Panc1 (cell line): ENCODE measurements at regions not wholly inside any gene's neighbourhood (a gene's known extent, or its start where the extent isn't known, plus 50 kb on each side); places are given as distances from the start of the nearest gene placed in this dataset.

Experiments used
- ATAC-seq: fragments of 200-7000 bp; cut with Tn5 transposase; 2 replicates; pipeline ENCODE4 v1.9.1; 2020; ENCODE audit warnings: mild to moderate bottlenecking, moderate library complexity
- BruUV-seq: library from RNA; stranded (reverse); fragments of 400-500 nt; replicated peaks from 2 replicates; lab custom pipeline; 2021; lab: Mats Ljungman, UMichigan
- CTCF ChIA-PET: fragments of 300-600 bp; sonication (Branson Sonifier 250); formaldehyde crosslinking; loops from one replicate; lab custom pipeline; 2022; ENCODE audit warnings: antibody characterized with exemption; lab: Charles Lee
- POLR2A ChIA-PET: fragments of 300-600 bp; sonication (Branson Sonifier 250); formaldehyde crosslinking; loops from one replicate; lab custom pipeline; 2022; ENCODE audit warnings: antibody characterized with exemption; lab: Charles Lee
- DNase-seq: peaks from one replicate; pipeline ENCODE4 v3.0.0-alpha.2; 2010; ENCODE audit warnings: low read depth, low spot score
- H3K27ac ChIP-seq: 2 replicates; pipeline ENCODE4 v1.5.1; 2011; ENCODE audit warnings: mild to moderate bottlenecking, low read length, inconsistent platforms
- H3K27me3 ChIP-seq: fragments of 200-500 bp; sonication (Bioruptor generic); 2 replicates; pipeline ENCODE4 v1.6.0; 2014; ENCODE audit warnings: low read length, inconsistent platforms; ENCODE audit not compliant: control insufficient read depth, insufficient read depth
- H3K36me3 ChIP-seq: fragments of 200-500 bp; sonication (Bioruptor generic); 2 replicates; pipeline ENCODE4 v1.5.1; 2014; ENCODE audit warnings: inconsistent platforms, mild to moderate bottlenecking, low read length, moderate library complexity; ENCODE audit not compliant: control insufficient read depth, insufficient read depth
- H3K4me1 ChIP-seq: 2 replicates; pipeline ENCODE4 v1.5.1; 2011; ENCODE audit warnings: inconsistent platforms, mild to moderate bottlenecking, low read length, moderate library complexity; ENCODE audit not compliant: control insufficient read depth, insufficient read depth
- H3K4me3 ChIP-seq, 2 experiments: 2 replicates each; pipeline ENCODE4 v1.5.1; 2011 to 2012; ENCODE audit warnings: low read depth in 2 of 2, low read length in 2 of 2, mild to moderate bottlenecking in 2 of 2, inconsistent platforms in 1 of 2, moderate library complexity in 1 of 2
- H3K9me3 ChIP-seq: fragments of 200-500 bp; sonication (Bioruptor generic); 2 replicates; pipeline ENCODE4 v1.5.1; 2014; ENCODE audit warnings: low read depth, mild to moderate bottlenecking, inconsistent platforms, low read length, moderate library complexity; ENCODE audit not compliant: control insufficient read depth, insufficient read depth
- CTCF ChIP-seq: fragments of 450-650 bp; IDR thresholded peaks from 2 replicates; pipeline ENCODE4 v1.5.1; 2017; ENCODE audit warnings: mild to moderate bottlenecking
- POLR2AphosphoS5 ChIP-seq: IDR thresholded peaks from 2 replicates; pipeline ENCODE4 v1.6.1; 2012; ENCODE audit warnings: mild to moderate bottlenecking, low read depth, low read length, moderate library complexity
- REST ChIP-seq, 2 experiments: IDR thresholded peaks; 2 replicates each; pipeline ENCODE4 v1.6.1; 2011 to 2012; ENCODE audit warnings: low read depth in 2 of 2, control low read depth in 1 of 2, low read length in 1 of 2, mild to moderate bottlenecking in 1 of 2, moderate library complexity in 1 of 2; ENCODE audit not compliant: insufficient read depth in 1 of 2
- SIN3A ChIP-seq: IDR thresholded peaks from 2 replicates; pipeline ENCODE4 v1.6.1; 2012; ENCODE audit warnings: low read depth, mild to moderate bottlenecking, low read length, moderate library complexity, borderline replicate concordance; ENCODE audit not compliant: insufficient read depth
- TCF7L2 ChIP-seq: IDR thresholded peaks from 2 replicates; pipeline ENCODE4 v1.6.1; 2011; ENCODE audit warnings: mild to moderate bottlenecking, low read depth, low read length, inconsistent platforms
- in situ Hi-C: cut with HindIII; loops from 2 replicates; pipeline ENCODE4 v1.10.0; 2016; ENCODE audit warnings: low sequenced_read_pairs, low pct_unique_long_range_greater_than_20kb
- intact Hi-C: fragments of 100-400 bp; cut with micrococcal nuclease; formaldehyde crosslinking; loops from one replicate; pipeline ENCODE4 v1.10.0; 2022; ENCODE audit not compliant: unreplicated experiment

DNA sequence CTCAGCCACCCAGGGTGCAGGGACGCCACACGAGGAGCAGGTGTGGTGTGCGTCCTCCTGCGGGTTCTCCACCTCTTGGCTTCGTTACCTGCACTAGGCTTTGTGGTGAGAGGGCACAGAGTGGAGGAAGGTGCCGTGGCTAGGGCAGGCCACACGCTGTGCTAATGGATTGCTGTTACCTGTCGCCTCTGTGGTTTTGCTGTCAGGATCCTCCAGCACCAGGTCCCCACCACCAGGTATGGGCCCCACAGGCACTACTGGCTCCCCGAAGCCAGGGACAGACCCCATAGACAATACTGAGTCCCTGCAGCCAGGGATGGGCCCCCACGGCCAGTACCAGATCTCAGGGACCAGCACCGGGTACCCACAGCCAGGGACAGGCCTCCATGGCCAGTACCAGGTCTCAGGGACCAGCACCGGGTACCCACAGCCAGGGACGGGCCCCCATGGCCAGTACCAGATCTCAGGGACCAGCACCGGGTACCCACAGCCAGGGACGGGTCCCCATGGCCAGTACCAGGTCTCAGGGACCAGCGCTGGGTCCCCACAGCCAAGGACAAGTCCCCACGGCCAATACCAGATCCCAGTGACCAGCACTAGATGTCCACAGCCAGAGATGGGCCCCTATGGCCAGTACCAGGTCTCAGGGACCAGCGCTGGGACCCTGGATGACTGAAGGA, 315.6 kb downstream of the SEC14L1 start:
- intact Hi-C loops (no loop called here), in situ Hi-C loops (no loop called here)
- no peak overlapping the region for H3K4me3 ChIP-seq
- ChIA-PET POLR2A (no interaction called here), CTCF (no interaction called here)
- H3K27ac ChIP-seq, result no peak overlapping the region
- TF ChIP-seq REST (IDR thresholded peaks at IDR 0.05; ENCODE audit: insufficient read depth in 1 of 2, low read depth in 2 of 2, low read length in 1 of 2), result no peak
- TF ChIP-seq POLR2AphosphoS5, result no peak
- no peak for TF ChIP-seq CTCF
- TF ChIP-seq SIN3A, result no peak
- no peak for TF ChIP-seq TCF7L2
- H3K4me1 ChIP-seq, result peaks cover 73% of the 10 kb centered on the region
- DNase-seq, result no peak
- no peaks in the 10 kb centered on the region; the same call in 1 of the 2 replicates for H3K36me3 ChIP-seq
- BruUV-seq, result no TSS peak
- ATAC-seq, result no peak
- H3K27me3 ChIP-seq, result no peaks in the 10 kb centered on the region
- H3K9me3 ChIP-seq, result no peaks in the 10 kb centered on the region

DNA sequence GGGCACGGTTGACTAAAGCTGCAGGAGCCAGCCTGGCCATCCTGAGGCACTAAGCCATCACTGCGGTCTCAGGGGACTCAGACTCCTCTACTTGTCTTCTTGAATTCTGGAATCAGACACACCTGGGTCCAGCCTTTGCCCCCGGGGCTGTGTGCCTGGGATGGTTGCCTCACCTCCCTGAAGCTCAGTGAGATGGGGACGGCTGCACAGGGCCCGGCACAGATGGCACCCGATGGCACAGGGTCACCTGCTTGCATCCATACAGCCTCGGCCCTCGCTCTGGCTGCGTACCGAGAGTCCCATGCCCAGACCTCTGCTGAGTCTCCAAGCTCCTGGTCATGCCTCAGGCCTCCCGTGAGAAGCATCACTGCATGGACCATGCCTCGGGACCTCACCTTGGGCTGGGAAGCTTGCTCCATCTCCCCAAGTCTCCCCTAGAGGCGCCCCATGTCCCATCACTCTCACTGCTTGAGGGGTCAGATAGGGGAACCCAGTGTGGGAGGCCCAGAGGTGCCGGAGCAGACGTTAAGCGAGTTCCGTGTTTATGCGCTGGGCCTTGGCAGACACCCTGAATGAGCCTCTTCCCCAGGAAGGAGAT, 316.3 kb downstream of the SEC14L1 start:
- CTCF ChIA-PET, result no interaction called here
- ATAC-seq (no peak), DNase-seq (no peak)
- Histone ChIP-seq H3K9me3 (no peaks in the 10 kb centered on the region), H3K36me3 (no peaks in the 10 kb centered on the region; the same call in 1 of the 2 replicates), H3K27ac (no peak overlapping the region), H3K4me1 (peaks cover 74% of the 10 kb centered on the region), H3K27me3 (no peaks in the 10 kb centered on the region), H3K4me3 (no peak overlapping the region)
- no TSS peak for BruUV-seq
- in situ Hi-C loops (no loop called here), intact Hi-C loops (no loop called here)
- POLR2A ChIA-PET, result no interaction called here
- TF ChIP-seq POLR2AphosphoS5 (no peak), CTCF (no peak), SIN3A (no peak), REST (IDR thresholded peaks at IDR 0.05; ENCODE audit: insufficient read depth in 1 of 2, low read depth in 2 of 2, low read length in 1 of 2) (no peak), TCF7L2 (no peak)
